Breast epithelium (tissue), 3 donors: ENCODE measurements at regions not wholly inside any gene's neighbourhood (a gene's known extent, or its start where the extent isn't known, plus 50 kb on each side); places are given as distances from the start of the nearest gene placed in this dataset.

Source experiments
- CTCF ChIP-seq, 3 donors: fragments of 450-650 bp; IDR thresholded peaks; one replicate each; pipeline ENCODE4 v1.5.1; 2016 to 2017; ENCODE audit warnings: antibody characterized with exemption in 3 of 3, mild to moderate bottlenecking in 3 of 3, moderate library complexity in 3 of 3
- POLR2A ChIP-seq: fragments of 450-650 bp; IDR thresholded peaks from one replicate; pipeline ENCODE4 v1.6.1; 2016; ENCODE audit warnings: antibody characterized with exemption, mild to moderate bottlenecking, moderate library complexity
- POLR2AphosphoS5 ChIP-seq, 3 donors: sonication (generic); formaldehyde crosslinking; IDR thresholded peaks; one replicate each; pipeline ENCODE4 v1.6.1; 2017; ENCODE audit warnings: antibody characterized with exemption in 3 of 3

GRCh38 chr2:142316049-142316448, 185.2 kb upstream of the LRP1B start:
- TF ChIP-seq POLR2A = no peak
- no peak for TF ChIP-seq CTCF (IDR thresholded peaks at IDR 0.05)
- no peak for TF ChIP-seq POLR2AphosphoS5 (IDR thresholded peaks at IDR 0.05)
